PFSK-1 (cell line): ENCODE measurements at regions not wholly inside any gene's neighbourhood (a gene's known extent, or its start where the extent isn't known, plus 50 kb on each side); places are given as distances from the start of the nearest gene placed in this dataset.

Source experiments
- POLR2AphosphoS5 ChIP-seq: IDR thresholded peaks from 2 replicates; pipeline ENCODE4 v1.6.1; 2012; ENCODE audit warnings: low read depth, mild to moderate bottlenecking, control low read depth, low read length, moderate library complexity
- SIN3A ChIP-seq: IDR thresholded peaks from 2 replicates; pipeline ENCODE4 v1.6.1; 2012; ENCODE audit warnings: mild to moderate bottlenecking, low read length, moderate library complexity, borderline replicate concordance; ENCODE audit not compliant: insufficient read depth
- TAF1 ChIP-seq: IDR thresholded peaks from 2 replicates; pipeline ENCODE4 v1.6.1; 2012; ENCODE audit warnings: low read length, control low read depth, borderline replicate concordance; ENCODE audit not compliant: insufficient read depth
- TF ChIP-seq, protein P1 (sequence below), 2 experiments: IDR thresholded peaks; 2 replicates each; pipeline versions ENCODE4 v1.6.1 to v1.8.0; 2011 to 2012; ENCODE audit warnings: low read depth in 2 of 2, low read length in 2 of 2, control low read depth in 1 of 2, inconsistent platforms in 1 of 2, mild to moderate bottlenecking in 1 of 2, moderate library complexity in 1 of 2; ENCODE audit not compliant: insufficient read depth in 1 of 2

DNA sequence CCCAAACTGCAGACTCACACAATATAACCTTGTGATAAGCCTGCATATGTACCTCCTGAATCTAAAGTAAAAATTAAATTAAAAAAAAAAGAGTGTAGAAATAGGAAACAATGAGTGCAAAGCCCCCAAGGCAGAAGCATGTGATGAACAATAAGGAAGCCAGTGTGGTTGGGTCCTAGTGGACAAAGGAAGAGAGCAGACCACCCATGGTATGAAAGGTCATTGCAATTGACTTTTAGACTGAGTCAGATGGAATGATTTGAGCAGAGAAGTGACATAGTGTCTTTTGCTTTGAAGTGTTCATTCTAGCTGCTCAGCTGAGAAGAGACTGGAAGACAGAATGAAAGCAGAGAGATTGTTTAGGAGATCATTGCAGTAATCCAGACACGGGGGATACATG lies 417.1 kb downstream of the RAD51AP2 start:
- no peak for TF ChIP-seq POLR2AphosphoS5
- no peak for TF ChIP-seq SIN3A
- no peak for TF ChIP-seq TAF1
- TF ChIP-seq, protein P1, sequence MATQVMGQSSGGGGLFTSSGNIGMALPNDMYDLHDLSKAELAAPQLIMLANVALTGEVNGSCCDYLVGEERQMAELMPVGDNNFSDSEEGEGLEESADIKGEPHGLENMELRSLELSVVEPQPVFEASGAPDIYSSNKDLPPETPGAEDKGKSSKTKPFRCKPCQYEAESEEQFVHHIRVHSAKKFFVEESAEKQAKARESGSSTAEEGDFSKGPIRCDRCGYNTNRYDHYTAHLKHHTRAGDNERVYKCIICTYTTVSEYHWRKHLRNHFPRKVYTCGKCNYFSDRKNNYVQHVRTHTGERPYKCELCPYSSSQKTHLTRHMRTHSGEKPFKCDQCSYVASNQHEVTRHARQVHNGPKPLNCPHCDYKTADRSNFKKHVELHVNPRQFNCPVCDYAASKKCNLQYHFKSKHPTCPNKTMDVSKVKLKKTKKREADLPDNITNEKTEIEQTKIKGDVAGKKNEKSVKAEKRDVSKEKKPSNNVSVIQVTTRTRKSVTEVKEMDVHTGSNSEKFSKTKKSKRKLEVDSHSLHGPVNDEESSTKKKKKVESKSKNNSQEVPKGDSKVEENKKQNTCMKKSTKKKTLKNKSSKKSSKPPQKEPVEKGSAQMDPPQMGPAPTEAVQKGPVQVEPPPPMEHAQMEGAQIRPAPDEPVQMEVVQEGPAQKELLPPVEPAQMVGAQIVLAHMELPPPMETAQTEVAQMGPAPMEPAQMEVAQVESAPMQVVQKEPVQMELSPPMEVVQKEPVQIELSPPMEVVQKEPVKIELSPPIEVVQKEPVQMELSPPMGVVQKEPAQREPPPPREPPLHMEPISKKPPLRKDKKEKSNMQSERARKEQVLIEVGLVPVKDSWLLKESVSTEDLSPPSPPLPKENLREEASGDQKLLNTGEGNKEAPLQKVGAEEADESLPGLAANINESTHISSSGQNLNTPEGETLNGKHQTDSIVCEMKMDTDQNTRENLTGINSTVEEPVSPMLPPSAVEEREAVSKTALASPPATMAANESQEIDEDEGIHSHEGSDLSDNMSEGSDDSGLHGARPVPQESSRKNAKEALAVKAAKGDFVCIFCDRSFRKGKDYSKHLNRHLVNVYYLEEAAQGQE (IDR thresholded peaks at IDR 0.05; ENCODE audit: insufficient read depth in 1 of 2, low read depth in 2 of 2, low read length in 2 of 2) = no peak
